Liver (tissue), 8 donors: ENCODE measurements at regions not wholly inside any gene's neighbourhood (a gene's known extent, or its start where the extent isn't known, plus 50 kb on each side); places are given as distances from the start of the nearest gene placed in this dataset.
"Not testable (repeated sequence)": the region's sequence is repeated elsewhere in the genome, so short reads cannot be mapped to it uniquely, and the experiment has no call there.

ENCODE experiments used
- DNase-seq: peaks from one replicate; pipeline ENCODE4 v3.0.0-alpha.2; 2017; ENCODE audit warnings: low spot score
- H3K27ac ChIP-seq, 2 donors: one replicate each; pipeline ENCODE4 v1.7.0; 2013; ENCODE audit warnings: inconsistent platforms in 2 of 2, low read length in 2 of 2, control low read depth in 1 of 2, low read depth in 1 of 2, mild to moderate bottlenecking in 1 of 2
- H3K27me3 ChIP-seq, 4 donors: one replicate each; pipeline versions ENCODE4 v1.6.1 to v1.7.0; 2013; ENCODE audit warnings: low read length in 3 of 4, inconsistent platforms in 1 of 4, mild to moderate bottlenecking in 1 of 4, moderate library complexity in 1 of 4; ENCODE audit not compliant: control insufficient read depth in 4 of 4, insufficient read depth in 4 of 4
- H3K36me3 ChIP-seq, 4 donors: one replicate each; pipeline versions ENCODE4 v1.6.1 to v1.7.0; 2013; ENCODE audit warnings: low read length in 3 of 4, mild to moderate bottlenecking in 3 of 4, low read depth in 1 of 4, moderate library complexity in 1 of 4; ENCODE audit not compliant: control insufficient read depth in 4 of 4, insufficient read depth in 3 of 4
- H3K4me1 ChIP-seq, 4 donors: one replicate each; pipeline versions ENCODE4 v1.6.1 to v1.7.0; 2013; ENCODE audit warnings: low read length in 3 of 4, mild to moderate bottlenecking in 3 of 4, moderate library complexity in 1 of 4; ENCODE audit not compliant: control insufficient read depth in 4 of 4, insufficient read depth in 4 of 4
- H3K4me3 ChIP-seq, 3 donors: one replicate each; pipeline versions ENCODE4 v1.6.1 to v1.7.0; 2013; ENCODE audit warnings: low read length in 3 of 3, control low read depth in 1 of 3, low read depth in 1 of 3, mild to moderate bottlenecking in 1 of 3
- H3K9ac ChIP-seq, 2 donors: one replicate each; pipeline ENCODE4 v1.7.0; 2013; ENCODE audit warnings: low read length in 2 of 2, mild to moderate bottlenecking in 2 of 2, moderate library complexity in 2 of 2, control low read depth in 1 of 2, low read depth in 1 of 2
- H3K9me3 ChIP-seq, 4 donors: one replicate each; pipeline versions ENCODE4 v1.6.1 to v1.7.0; 2013; ENCODE audit warnings: low read length in 3 of 4; ENCODE audit not compliant: control insufficient read depth in 4 of 4
- ATF3 ChIP-seq: IDR thresholded peaks from 2 replicates; pipeline ENCODE4 v1.6.1; 2016; ENCODE audit warnings: antibody characterized with exemption
- EGR1 ChIP-seq, 2 donors: IDR thresholded peaks; 2 replicates each; pipeline ENCODE4 v1.6.1; 2016 to 2018; ENCODE audit warnings: antibody characterized with exemption in 2 of 2, low read depth in 2 of 2
- FOXA1 ChIP-seq: IDR thresholded peaks from 2 replicates; pipeline ENCODE4 v1.6.1; 2016; ENCODE audit warnings: antibody characterized with exemption
- FOXA2 ChIP-seq: IDR thresholded peaks from 2 replicates; pipeline ENCODE4 v1.6.1; 2016; ENCODE audit warnings: antibody characterized with exemption
- GABPA ChIP-seq, 2 donors: IDR thresholded peaks in 1 of 2; conservative IDR thresholded peaks in 1 of 2; 2 replicates each; pipeline ENCODE4 v1.6.1; 2016; ENCODE audit warnings: antibody characterized with exemption in 2 of 2, mild to moderate bottlenecking in 1 of 2, moderate library complexity in 1 of 2
- HNF4A ChIP-seq, 2 donors: conservative IDR thresholded peaks; 2 replicates each; pipeline ENCODE4 v1.6.1; 2016; ENCODE audit warnings: antibody characterized with exemption in 2 of 2, mild to moderate bottlenecking in 2 of 2
- JUND ChIP-seq, 2 donors: IDR thresholded peaks; 2 replicates each; pipeline ENCODE4 v1.6.1; 2016; ENCODE audit warnings: antibody characterized with exemption in 2 of 2
- RAD21 ChIP-seq, 2 donors: IDR thresholded peaks; 2 replicates each; pipeline ENCODE4 v1.6.1; 2016; ENCODE audit warnings: antibody characterized with exemption in 2 of 2, mild to moderate bottlenecking in 2 of 2
- SP1 ChIP-seq: IDR thresholded peaks from 2 replicates; pipeline ENCODE4 v1.6.1; 2018; ENCODE audit warnings: antibody characterized with exemption, mild to moderate bottlenecking
- TAF1 ChIP-seq: conservative IDR thresholded peaks from 2 replicates; pipeline ENCODE4 v1.6.1; 2016; ENCODE audit warnings: antibody characterized with exemption, mild to moderate bottlenecking
- WGBS: extraction: QIAGEN DNeasy Blood & Tissue Kit; methylation state at CpG from one replicate; pipeline ENCODE4 v1.1.7; 2013; 5-methylcytosine and 5-hydroxymethylcytosine counted together
- TF ChIP-seq, protein P1 (sequence below): fragments of 150-350 bp; IDR thresholded peaks from 2 replicates; pipeline ENCODE4 v1.5.1; 2017; ENCODE audit warnings: improper control_type of control experiment, low read depth, low read length; ENCODE audit not compliant: missing input control
- TF ChIP-seq, protein P2 (sequence below): IDR thresholded peaks from 2 replicates; pipeline ENCODE4 v1.6.1; 2016; ENCODE audit warnings: antibody characterized with exemption
- TF ChIP-seq, protein P3 (sequence below): IDR thresholded peaks from 2 replicates; pipeline ENCODE4 v1.6.1; 2016; ENCODE audit warnings: antibody characterized with exemption, mild to moderate bottlenecking
- TF ChIP-seq, protein P4 (sequence below): IDR thresholded peaks from 2 replicates; pipeline ENCODE4 v1.6.1; 2016; ENCODE audit warnings: antibody characterized with exemption
- donor health status: healthy.
- donor health status: healthy.
- donor health status: healthy.
- donor health status: healthy.
- donor health status: healthy.

GRCh38 chr3:189014526-189014925 lies 157.2 kb upstream of the TPRG1 start:
- peaks cover 0 to 2% (median 0%) of the 10 kb centered on the region in 4 donors for H3K4me1 ChIP-seq
- H3K4me3 ChIP-seq = no peak overlapping the region
- H3K27ac ChIP-seq = no peak overlapping the region
- TF ChIP-seq, protein P1, sequence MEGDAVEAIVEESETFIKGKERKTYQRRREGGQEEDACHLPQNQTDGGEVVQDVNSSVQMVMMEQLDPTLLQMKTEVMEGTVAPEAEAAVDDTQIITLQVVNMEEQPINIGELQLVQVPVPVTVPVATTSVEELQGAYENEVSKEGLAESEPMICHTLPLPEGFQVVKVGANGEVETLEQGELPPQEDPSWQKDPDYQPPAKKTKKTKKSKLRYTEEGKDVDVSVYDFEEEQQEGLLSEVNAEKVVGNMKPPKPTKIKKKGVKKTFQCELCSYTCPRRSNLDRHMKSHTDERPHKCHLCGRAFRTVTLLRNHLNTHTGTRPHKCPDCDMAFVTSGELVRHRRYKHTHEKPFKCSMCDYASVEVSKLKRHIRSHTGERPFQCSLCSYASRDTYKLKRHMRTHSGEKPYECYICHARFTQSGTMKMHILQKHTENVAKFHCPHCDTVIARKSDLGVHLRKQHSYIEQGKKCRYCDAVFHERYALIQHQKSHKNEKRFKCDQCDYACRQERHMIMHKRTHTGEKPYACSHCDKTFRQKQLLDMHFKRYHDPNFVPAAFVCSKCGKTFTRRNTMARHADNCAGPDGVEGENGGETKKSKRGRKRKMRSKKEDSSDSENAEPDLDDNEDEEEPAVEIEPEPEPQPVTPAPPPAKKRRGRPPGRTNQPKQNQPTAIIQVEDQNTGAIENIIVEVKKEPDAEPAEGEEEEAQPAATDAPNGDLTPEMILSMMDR = no peak
- TF ChIP-seq TAF1 (no peak), FOXA2 (no peak), RAD21 (IDR thresholded peaks at IDR 0.05) (no peak), ATF3 (no peak)
- TF ChIP-seq, protein P2, sequence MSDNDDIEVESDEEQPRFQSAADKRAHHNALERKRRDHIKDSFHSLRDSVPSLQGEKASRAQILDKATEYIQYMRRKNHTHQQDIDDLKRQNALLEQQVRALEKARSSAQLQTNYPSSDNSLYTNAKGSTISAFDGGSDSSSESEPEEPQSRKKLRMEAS = no peak
- no peak overlapping the region for H3K9ac ChIP-seq
- peaks cover 3 to 5% (median 3%) of the 10 kb centered on the region in 4 donors for H3K36me3 ChIP-seq
- no peaks in the 10 kb centered on the region for H3K9me3 ChIP-seq
- H3K27me3 ChIP-seq = no peaks in the 10 kb centered on the region
- no peak for DNase-seq

DNA sequence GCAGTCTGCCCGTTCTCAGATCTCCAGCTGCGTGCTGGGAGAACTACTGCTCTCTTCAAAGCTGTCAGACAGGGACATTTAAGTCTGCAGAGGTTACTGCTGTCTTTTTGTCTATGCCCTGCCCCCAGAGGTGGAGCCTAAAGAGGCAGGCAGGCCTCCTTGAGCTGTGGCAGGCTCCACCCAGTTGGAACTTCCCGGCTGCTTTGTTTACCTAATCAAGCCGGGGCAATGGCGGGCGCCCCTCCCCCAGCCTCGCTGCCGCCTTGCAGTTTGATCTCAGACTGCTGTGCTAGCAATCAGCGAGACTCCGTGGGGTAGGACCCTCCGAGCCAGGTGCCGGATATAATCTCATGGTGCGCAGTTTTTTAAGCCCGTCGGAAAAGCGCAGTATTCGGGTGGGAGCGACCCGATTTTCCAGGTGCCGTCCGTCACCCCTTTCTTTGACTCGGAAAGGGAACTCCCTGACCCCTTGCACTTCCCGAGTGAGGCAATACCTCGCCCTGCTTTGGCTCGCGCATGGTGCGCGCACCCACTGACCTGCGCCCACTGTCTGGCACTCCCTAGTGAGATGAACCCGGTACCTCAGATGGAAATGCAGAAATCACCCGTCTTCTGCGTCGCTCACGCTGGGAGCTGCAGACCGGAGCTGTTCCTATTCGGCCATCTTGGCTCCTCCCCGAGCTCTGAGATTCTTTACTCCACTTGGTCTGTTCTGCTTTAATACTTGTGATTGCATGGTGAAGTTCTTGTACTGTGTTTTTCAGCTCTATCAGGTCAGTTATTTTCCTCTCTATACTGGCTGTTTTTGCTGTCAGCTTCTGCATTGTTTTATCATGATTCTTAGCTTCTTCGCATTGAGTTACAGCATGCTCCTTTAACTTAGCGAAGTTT lies 148.9 kb upstream of the TPRG1 start:
- H3K36me3 ChIP-seq = peaks cover 1 to 20% (median 11%) of the 10 kb centered on the region in 4 donors
- not testable (repeated sequence) for H3K4me3 ChIP-seq, DNase-seq, H3K27ac ChIP-seq, H3K9me3 ChIP-seq, H3K9ac ChIP-seq, H3K27me3 ChIP-seq, H3K4me1 ChIP-seq
- 84% methylated on average over 37 of the region's 39 CpGs for WGBS

DNA sequence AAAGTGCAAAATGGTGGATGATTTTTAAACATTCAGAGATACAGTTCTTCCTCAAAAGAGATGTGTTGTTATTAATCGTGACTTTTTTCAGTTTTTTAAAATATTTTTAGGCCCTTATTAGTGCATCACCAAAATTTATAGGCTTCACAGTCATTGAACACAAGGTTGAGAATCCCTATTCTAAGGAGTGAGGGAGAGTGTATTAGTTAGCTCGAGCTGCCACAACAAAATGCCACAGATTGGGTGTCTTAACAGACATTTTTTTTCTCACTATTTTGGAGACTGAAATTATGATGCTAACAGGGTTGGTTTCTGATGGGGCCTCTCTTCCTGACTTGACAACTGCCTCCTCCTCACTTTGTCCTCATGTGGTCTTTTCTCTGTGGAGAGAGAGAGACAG lies 145.9 kb upstream of the TPRG1 start:
- Histone ChIP-seq H3K9ac (no peak overlapping the region), H3K4me1 (no peaks in the 10 kb centered on the region), H3K27ac (no peak overlapping the region), H3K4me3 (no peak overlapping the region), H3K27me3 (no peaks in the 10 kb centered on the region), H3K9me3 (no peaks in the 10 kb centered on the region), H3K36me3 (peaks cover 1 to 26% (median 11%) of the 10 kb centered on the region in 4 donors)
- no peak for DNase-seq
- WGBS = 91% methylated on average over 2 of the region's 2 CpGs
- no peak for TF ChIP-seq HNF4A (conservative IDR thresholded peaks at IDR 0.05)
- no peak for TF ChIP-seq RAD21 (IDR thresholded peaks at IDR 0.05)
- no peak for TF ChIP-seq GABPA (IDR thresholded peaks at IDR 0.05 in 1 of 2, conservative IDR thresholded peaks at IDR 0.05 in 1 of 2)
- no peak for TF ChIP-seq EGR1 (IDR thresholded peaks at IDR 0.05; ENCODE audit: low read depth in 2 of 2)
- TF ChIP-seq, protein P3, sequence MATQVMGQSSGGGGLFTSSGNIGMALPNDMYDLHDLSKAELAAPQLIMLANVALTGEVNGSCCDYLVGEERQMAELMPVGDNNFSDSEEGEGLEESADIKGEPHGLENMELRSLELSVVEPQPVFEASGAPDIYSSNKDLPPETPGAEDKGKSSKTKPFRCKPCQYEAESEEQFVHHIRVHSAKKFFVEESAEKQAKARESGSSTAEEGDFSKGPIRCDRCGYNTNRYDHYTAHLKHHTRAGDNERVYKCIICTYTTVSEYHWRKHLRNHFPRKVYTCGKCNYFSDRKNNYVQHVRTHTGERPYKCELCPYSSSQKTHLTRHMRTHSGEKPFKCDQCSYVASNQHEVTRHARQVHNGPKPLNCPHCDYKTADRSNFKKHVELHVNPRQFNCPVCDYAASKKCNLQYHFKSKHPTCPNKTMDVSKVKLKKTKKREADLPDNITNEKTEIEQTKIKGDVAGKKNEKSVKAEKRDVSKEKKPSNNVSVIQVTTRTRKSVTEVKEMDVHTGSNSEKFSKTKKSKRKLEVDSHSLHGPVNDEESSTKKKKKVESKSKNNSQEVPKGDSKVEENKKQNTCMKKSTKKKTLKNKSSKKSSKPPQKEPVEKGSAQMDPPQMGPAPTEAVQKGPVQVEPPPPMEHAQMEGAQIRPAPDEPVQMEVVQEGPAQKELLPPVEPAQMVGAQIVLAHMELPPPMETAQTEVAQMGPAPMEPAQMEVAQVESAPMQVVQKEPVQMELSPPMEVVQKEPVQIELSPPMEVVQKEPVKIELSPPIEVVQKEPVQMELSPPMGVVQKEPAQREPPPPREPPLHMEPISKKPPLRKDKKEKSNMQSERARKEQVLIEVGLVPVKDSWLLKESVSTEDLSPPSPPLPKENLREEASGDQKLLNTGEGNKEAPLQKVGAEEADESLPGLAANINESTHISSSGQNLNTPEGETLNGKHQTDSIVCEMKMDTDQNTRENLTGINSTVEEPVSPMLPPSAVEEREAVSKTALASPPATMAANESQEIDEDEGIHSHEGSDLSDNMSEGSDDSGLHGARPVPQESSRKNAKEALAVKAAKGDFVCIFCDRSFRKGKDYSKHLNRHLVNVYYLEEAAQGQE = no peak
- no peak for TF ChIP-seq JUND (IDR thresholded peaks at IDR 0.05)
- TF ChIP-seq, protein P1 = no peak
- no peak for TF ChIP-seq TAF1
- TF ChIP-seq, protein P4, sequence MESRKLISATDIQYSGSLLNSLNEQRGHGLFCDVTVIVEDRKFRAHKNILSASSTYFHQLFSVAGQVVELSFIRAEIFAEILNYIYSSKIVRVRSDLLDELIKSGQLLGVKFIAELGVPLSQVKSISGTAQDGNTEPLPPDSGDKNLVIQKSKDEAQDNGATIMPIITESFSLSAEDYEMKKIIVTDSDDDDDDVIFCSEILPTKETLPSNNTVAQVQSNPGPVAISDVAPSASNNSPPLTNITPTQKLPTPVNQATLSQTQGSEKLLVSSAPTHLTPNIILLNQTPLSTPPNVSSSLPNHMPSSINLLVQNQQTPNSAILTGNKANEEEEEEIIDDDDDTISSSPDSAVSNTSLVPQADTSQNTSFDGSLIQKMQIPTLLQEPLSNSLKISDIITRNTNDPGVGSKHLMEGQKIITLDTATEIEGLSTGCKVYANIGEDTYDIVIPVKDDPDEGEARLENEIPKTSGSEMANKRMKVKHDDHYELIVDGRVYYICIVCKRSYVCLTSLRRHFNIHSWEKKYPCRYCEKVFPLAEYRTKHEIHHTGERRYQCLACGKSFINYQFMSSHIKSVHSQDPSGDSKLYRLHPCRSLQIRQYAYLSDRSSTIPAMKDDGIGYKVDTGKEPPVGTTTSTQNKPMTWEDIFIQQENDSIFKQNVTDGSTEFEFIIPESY = no peak
- no peak for TF ChIP-seq SP1
- TF ChIP-seq FOXA1 = no peak
